BJ (cell line): ENCODE measurements at regions not wholly inside any gene's neighbourhood (a gene's known extent, or its start where the extent isn't known, plus 50 kb on each side); places are given as distances from the start of the nearest gene placed in this dataset.

Experiments used
- CTCF ChIA-PET: fragments of 350-600 bp; formaldehyde crosslinking; extraction: SDS; loops from one replicate; lab custom pipeline; 2021; ENCODE audit warnings: antibody characterized with exemption, inconsistent platforms; lab: Yijun Ruan, JAX
- POLR2A ChIA-PET: fragments of 300-600 bp; sonication (Branson Sonifier 250); formaldehyde crosslinking; extraction: SDS; loops from one replicate; lab custom pipeline; 2021; ENCODE audit warnings: antibody characterized with exemption; lab: Charles Lee
- DNase-seq: peaks from one replicate; pipeline ENCODE4 v3.0.0-alpha.2; 2011; ENCODE audit warnings: low read depth
- H3K27me3 ChIP-seq: 2 replicates; pipeline ENCODE4 v1.6.0; 2011; ENCODE audit warnings: low read length; ENCODE audit not compliant: control insufficient read depth, insufficient read depth
- H3K36me3 ChIP-seq: 2 replicates; pipeline ENCODE4 v1.5.1; 2011; ENCODE audit warnings: low read length; ENCODE audit not compliant: control insufficient read depth, insufficient read depth
- H3K4me3 ChIP-seq: 2 replicates; pipeline ENCODE4 v1.5.1; 2011; ENCODE audit warnings: low read depth, mild to moderate bottlenecking, control low read depth, low read length
- TF ChIP-seq, protein P1 (sequence below): IDR thresholded peaks from 2 replicates; pipeline ENCODE4 v1.5.1; 2011; ENCODE audit warnings: low read depth, mild to moderate bottlenecking, control low read depth, inconsistent platforms, low read length, moderate library complexity; ENCODE audit not compliant: insufficient read depth

DNA sequence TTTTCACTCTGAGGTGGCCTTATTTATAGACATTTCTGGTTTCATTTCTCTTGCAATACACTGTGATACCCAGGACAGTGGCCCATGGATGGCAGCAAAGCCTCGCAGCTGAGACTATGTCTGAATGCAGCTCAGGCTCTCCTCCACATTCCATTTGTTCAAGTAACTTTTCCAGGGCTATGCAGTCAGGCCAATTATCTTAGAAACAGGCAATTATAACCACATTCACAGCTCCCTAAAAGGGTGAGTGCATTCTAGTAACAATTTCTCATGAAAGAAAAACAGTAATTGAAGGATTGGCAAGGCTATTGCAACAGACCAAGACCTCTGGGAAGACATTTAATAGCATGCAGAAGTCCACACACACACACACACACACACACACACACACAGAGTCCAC lies 264.0 kb downstream of the TBC1D4 start:
- TF ChIP-seq, protein P1, sequence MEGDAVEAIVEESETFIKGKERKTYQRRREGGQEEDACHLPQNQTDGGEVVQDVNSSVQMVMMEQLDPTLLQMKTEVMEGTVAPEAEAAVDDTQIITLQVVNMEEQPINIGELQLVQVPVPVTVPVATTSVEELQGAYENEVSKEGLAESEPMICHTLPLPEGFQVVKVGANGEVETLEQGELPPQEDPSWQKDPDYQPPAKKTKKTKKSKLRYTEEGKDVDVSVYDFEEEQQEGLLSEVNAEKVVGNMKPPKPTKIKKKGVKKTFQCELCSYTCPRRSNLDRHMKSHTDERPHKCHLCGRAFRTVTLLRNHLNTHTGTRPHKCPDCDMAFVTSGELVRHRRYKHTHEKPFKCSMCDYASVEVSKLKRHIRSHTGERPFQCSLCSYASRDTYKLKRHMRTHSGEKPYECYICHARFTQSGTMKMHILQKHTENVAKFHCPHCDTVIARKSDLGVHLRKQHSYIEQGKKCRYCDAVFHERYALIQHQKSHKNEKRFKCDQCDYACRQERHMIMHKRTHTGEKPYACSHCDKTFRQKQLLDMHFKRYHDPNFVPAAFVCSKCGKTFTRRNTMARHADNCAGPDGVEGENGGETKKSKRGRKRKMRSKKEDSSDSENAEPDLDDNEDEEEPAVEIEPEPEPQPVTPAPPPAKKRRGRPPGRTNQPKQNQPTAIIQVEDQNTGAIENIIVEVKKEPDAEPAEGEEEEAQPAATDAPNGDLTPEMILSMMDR, result no peak; the same call in 1 of the 2 replicates
- ChIA-PET POLR2A (no interaction called here), CTCF (interaction anchor here (0.8 kb wide), 2 partner anchors 927 to 1457 kb away, joined by 3 to 5 read pairs; no protein-coding TSS in a partner anchor)
- Histone ChIP-seq H3K36me3 (no peaks in the 10 kb centered on the region), H3K27me3 (peaks cover 14% of the 10 kb centered on the region), H3K4me3 (no peak overlapping the region)
- DNase-seq, result peak; percentile 19

DNA sequence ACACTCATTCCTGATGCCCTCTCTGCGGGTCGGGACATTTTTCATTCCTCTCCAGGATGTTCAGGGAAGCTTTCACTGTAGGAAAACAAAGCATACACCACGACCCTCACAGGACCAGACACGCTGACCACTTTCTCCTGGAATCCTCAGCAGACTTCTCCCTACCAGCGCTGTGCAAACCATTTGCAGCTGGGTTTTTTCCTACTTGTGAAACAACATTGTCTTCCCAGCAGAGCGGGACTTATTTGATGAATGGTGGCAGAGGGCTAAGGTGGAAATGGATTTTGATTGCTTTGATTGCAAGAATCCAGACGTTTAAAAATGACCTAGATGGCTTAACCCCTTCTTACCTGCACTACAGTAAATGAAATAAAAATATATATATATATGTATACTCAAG lies 265.9 kb downstream of the TBC1D4 start:
- TF ChIP-seq, protein P1, result no peak
- POLR2A ChIA-PET, result no interaction called here
- DNase-seq, result no peak
- Histone ChIP-seq H3K36me3 (no peaks in the 10 kb centered on the region), H3K4me3 (no peak overlapping the region), H3K27me3 (peaks cover 8% of the 10 kb centered on the region)
- CTCF ChIA-PET, result interaction anchor here (1.5 kb wide), 1 partner anchor 11 kb away, joined by 3 read pairs; no protein-coding TSS in a partner anchor

DNA sequence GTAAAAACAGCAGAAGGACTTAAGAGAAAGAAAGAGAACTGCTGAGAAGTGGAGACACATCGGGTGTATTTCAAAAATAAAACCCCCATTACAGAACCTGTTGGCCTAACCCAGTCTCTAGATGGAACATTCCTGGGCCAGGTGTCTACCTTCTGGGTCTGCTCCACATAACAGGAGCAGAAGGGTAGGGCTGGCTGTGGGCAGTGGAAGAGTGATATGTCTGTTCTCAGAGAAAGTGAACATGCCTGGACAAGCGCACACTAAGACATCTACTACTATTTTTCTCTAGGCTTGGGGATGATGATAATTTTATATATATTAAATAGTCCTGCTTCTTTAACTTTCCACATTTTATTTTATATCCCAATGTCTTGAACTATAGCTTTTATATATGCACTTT lies 267.1 kb downstream of the TBC1D4 start:
- TF ChIP-seq, protein P1, result no peak
- POLR2A ChIA-PET, result no interaction called here
- CTCF ChIA-PET, result interaction anchor here (1.5 kb wide), 1 partner anchor 12 kb away, joined by 3 read pairs; no protein-coding TSS in a partner anchor

DNA sequence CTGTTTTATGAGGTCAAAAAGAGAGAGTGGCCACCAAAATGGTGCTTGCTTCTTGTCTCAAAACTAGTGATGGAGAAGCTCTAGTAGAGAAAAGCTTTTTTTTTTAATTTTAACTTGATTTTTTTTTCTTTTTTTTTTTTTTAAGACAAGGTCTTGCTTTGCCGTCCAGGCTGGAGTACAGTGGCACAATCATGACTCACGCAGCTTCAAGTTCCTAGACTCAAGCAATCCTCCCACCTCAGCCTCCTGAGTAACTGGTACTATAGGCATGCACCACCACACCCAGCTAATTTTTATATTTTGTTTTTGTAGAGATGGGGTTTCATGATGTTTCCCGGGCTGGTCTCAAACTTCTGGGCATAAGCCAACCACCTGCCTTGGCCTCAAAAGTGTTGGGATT lies 279.0 kb downstream of the TBC1D4 start:
- Histone ChIP-seq H3K27me3 (peaks cover 4% of the 10 kb centered on the region), H3K36me3 (no peaks in the 10 kb centered on the region), H3K4me3 (no peak overlapping the region)
- CTCF ChIA-PET, result interaction anchor here (0.9 to 1.6 kb wide), 2 partner anchors 16 to 17 kb away, joined by 3 read pairs; no protein-coding TSS in a partner anchor
- POLR2A ChIA-PET, result interaction anchor here (0.6 kb wide), 2 partner anchors 1068 to 1444 kb away, joined by 3 read pairs; no protein-coding TSS in a partner anchor
- DNase-seq, result no peak
- TF ChIP-seq, protein P1, result no peak

More for the DNA sequence above, 267.1 kb downstream of the TBC1D4 start:
- Histone ChIP-seq H3K36me3 (no peaks in the 10 kb centered on the region), H3K27me3 (peaks cover 4% of the 10 kb centered on the region), H3K4me3 (no peak overlapping the region)
- no peak for DNase-seq

DNA sequence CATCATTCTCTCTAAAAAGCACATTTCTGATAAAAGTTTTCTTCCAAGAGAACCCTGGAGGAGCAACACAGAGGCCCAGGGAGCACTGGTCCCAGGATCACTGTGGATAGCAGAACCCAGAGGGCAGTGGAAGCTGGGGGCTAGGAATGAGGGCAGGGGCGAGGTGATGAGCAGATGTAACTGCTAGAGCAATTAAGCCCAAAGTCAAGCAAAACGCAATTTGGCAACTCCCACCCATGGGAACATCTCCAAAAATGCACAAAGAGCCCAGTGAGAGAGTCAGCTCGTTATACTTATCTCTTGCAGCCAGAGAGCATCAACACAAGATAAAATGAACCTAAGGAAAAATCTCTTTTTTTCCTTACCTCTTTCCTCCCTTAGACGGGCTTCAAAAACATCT lies 284.2 kb downstream of the TBC1D4 start:
- POLR2A ChIA-PET, result no interaction called here
- Histone ChIP-seq H3K36me3 (no peaks in the 10 kb centered on the region), H3K27me3 (peaks cover 6% of the 10 kb centered on the region), H3K4me3 (no peak overlapping the region)
- TF ChIP-seq, protein P1, result no peak
- DNase-seq, result no peak
- CTCF ChIA-PET, result no interaction called here
